ENCODE measurements at regions not wholly inside any gene's neighbourhood (a gene's known extent, or its start where the extent isn't known, plus 50 kb on each side); places are given as distances from the start of the nearest gene placed in this dataset.

DNA sequence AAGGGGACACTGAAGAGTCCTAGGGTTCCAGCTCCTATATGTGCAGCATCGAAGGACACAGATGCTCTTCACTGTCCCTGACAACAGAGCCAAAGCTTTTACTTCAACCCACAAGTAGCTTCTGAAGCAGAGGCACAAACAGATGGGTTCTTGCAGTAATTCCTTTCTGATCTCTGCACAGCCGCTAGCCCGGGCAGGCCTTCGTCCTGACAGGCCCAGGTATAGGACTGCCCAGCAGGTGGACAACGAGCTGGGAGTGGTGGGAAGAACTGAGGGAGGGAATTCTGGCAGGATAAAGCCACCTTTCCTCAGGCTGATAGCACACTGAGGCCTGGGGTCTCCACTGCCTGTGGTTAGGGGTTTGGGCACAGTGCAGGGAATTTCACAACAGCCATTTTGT lies 94.8 kb downstream of the RHOB start:
- TF ChIP-seq CTCF (conservative IDR thresholded peaks at IDR 0.05) (no peak), ZFX (IDR thresholded peaks at IDR 0.05) (no peak)
- no peak overlapping the region for H3K27ac ChIP-seq

DNA sequence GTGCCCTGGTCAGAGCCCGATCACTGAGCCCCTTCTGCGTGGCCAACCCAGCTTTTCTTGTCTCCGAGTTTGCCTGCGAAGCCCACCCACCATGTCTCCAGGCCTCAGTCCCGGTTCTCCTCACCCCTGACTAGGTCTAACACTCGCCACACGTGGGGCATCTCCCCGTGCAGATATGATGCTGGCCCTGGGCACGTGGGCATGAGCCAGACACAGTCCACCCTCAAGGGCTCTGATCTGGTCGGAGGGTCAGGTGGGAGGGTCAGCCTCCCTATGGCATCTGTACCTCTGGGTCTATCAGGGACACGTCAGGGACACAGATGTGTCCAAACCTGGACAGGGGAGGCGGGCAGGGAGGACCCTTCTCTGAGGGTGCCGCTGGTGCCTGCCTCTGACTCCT lies 95.4 kb downstream of the RHOB start:
- H3K27ac ChIP-seq = no peak overlapping the region
- TF ChIP-seq CTCF (conservative IDR thresholded peaks at IDR 0.05) = no peak
- TF ChIP-seq ZFX (IDR thresholded peaks at IDR 0.05) = no peak

DNA sequence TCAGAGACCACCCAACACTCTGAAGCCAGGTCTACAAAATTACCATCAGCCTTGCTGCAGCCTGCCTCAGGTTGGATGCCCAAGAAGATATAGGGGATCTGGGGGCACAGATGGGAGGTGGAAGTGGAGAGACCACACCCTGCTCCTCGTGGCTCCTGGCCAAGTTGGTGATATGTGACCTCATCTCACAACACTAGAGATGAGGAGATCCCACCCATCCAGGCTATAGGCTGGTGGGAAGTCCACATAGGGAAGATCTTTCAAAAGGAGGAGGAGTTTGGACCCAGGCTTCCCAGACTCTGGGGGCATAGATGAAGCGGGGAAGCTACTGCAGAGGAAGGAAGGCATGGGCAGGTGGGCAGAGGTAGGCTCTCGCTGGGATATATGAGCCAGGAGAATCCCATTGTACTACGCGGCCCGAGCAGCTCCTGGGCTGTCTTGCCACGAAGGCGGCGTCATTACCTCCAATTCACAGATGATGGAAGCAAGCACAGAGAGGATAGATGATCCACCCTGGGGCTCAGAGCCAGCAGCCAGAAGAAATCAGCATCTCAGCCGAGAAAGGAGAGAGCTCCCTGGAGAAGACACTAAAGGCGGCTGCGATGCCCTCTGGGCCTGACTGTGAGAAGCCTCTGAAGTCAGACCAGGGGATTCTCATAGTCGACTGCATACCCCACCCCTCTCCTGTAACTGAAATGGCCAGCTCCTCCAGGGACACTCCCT lies 96.0 kb downstream of the RHOB start:
- H3K27ac ChIP-seq = no peak overlapping the region
- TF ChIP-seq CTCF (conservative IDR thresholded peaks at IDR 0.05) (no peak), ZFX (IDR thresholded peaks at IDR 0.05) (no peak)

- H3K27ac ChIP-seq = no peak overlapping the region
These were observed 96.7 kb downstream of the RHOB start for GRCh38 chr2:20543469-20544152.

DNA sequence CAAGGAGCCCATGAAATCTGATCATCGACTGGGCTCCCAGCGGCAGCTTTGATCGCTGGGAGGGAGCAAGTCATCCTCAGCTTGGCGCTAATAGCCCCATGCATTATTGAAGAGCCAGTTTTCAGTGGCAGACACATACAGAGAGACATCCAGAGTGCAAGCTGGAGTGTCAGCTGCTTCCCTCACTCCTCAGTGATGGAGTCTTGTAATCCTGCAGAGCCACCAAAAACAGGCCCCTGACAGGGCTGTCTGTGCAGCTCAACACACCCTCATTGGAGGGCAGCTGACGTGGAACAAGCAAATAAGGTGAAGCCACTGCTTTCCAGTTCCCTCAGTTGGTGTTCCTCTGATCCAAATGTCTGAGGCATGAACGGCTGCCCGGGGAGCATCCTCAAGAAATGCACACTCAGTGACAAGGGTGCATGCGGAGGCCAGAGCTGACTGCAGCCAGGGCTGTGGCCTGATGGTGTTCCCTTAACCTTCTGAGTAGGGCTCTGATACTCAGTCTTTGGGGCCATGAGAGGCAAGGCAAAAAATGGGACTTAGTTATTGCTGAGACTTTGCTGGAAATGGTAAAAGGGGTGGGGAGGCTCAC lies 97.4 kb downstream of the RHOB start:
- TF ChIP-seq CTCF (conservative IDR thresholded peaks at IDR 0.05) (no peak), ZFX (IDR thresholded peaks at IDR 0.05) (no peak)
- H3K27ac ChIP-seq = no peak overlapping the region

More at GRCh38 chr2:20543469-20544152, 96.7 kb downstream of the RHOB start:
- no peak for TF ChIP-seq ZFX (IDR thresholded peaks at IDR 0.05)

GRCh38 chr2:20549144-20549543 lies 101.8 kb downstream of the HS1BP3 start:
- TF ChIP-seq CTCF (conservative IDR thresholded peaks at IDR 0.05) = no peak
- no peak for TF ChIP-seq ZFX (IDR thresholded peaks at IDR 0.05)
- no peak overlapping the region for H3K27ac ChIP-seq

DNA sequence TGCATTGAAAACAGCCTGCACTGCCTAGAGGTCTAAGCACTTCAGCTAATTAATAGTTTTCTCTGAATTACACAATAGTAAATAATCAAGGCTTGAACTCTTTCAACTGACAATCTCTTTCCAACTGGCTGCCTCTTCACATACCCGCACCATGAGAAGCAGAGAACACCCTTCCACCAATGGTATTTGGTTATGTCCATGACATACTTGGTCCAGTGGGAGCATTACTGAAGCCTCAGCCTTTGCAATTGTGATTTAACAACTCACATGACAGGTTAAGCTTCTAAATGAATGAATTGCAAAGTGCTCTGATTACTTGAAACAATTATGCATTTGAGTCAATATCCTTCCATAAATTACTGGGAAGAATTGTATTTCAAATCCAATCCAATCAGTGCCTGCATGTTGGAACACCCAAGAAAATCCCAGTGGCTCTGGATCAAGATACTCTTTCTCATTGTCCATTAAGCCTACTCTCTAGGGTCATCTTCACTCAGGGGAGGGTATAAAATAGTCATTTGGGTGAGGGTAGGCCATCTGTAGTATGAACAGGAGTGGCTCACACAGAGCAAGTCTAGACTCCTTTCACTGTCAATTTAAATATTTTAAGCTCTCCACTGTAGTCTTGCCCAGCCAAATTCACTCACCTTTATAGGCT lies 101.1 kb downstream of the HS1BP3 start:
- peak overlapping the region; percentile 59 for H3K27ac ChIP-seq
- TF ChIP-seq CTCF (conservative IDR thresholded peaks at IDR 0.05) (no peak), ZFX (IDR thresholded peaks at IDR 0.05) (no peak)

All from C4-2B (cell line).